Astrocyte (in vitro differentiated cells and primary cell): ENCODE measurements at regions not wholly inside any gene's neighbourhood (a gene's known extent, or its start where the extent isn't known, plus 50 kb on each side); places are given as distances from the start of the nearest gene placed in this dataset.

Experiments
- DNase-seq: peaks from one replicate; pipeline ENCODE4 v3.0.0-alpha.2; 2010; ENCODE audit warnings: low read depth
- FAIRE-seq: peaks from 2 replicates; lab custom pipeline; 2011; peaks lifted over from hg19 to GRCh38; lab: Jason Lieb, UNC
- H2AFZ ChIP-seq: 2 replicates; pipeline ENCODE4 v1.6.0; 2012; ENCODE audit warnings: low read depth, low read length, inconsistent platforms
- H3K27ac ChIP-seq: 2 replicates; pipeline ENCODE4 v1.5.1; 2011; ENCODE audit warnings: low read depth, low read length, inconsistent platforms
- H3K27me3 ChIP-seq: 2 replicates; pipeline ENCODE4 v1.6.0; 2011; ENCODE audit warnings: low read length, inconsistent platforms; ENCODE audit not compliant: insufficient read depth
- H3K36me3 ChIP-seq: 2 replicates; pipeline ENCODE4 v1.5.1; 2011; ENCODE audit warnings: low read length, inconsistent platforms; ENCODE audit not compliant: insufficient read depth
- H3K4me1 ChIP-seq: 2 replicates; pipeline ENCODE4 v1.5.1; 2011; ENCODE audit warnings: low read length, inconsistent platforms; ENCODE audit not compliant: insufficient read depth
- H3K4me2 ChIP-seq: 2 replicates; pipeline ENCODE4 v1.6.0; 2012; ENCODE audit warnings: low read length, inconsistent platforms
- H3K4me3 ChIP-seq: 2 replicates; pipeline ENCODE4 v1.5.1; 2011; ENCODE audit warnings: low read depth, mild to moderate bottlenecking, low read length, inconsistent platforms; ENCODE audit not compliant: insufficient read depth
- H3K79me2 ChIP-seq: 2 replicates; pipeline ENCODE4 v1.6.0; 2012; ENCODE audit warnings: mild to moderate bottlenecking, low read length, inconsistent platforms; ENCODE audit not compliant: insufficient read depth
- H3K9ac ChIP-seq: 2 replicates; pipeline ENCODE4 v1.6.0; 2012; ENCODE audit warnings: mild to moderate bottlenecking, low read length, inconsistent platforms
- H3K9me3 ChIP-seq: 2 replicates; pipeline ENCODE4 v1.5.1; 2012; ENCODE audit warnings: low read depth, mild to moderate bottlenecking, low read length, inconsistent platforms; ENCODE audit not compliant: insufficient read depth
- H4K20me1 ChIP-seq: 2 replicates; pipeline ENCODE4 v1.6.0; 2012; ENCODE audit warnings: low read length, inconsistent platforms; ENCODE audit not compliant: insufficient read depth
- H3K27ac Mint-ChIP-seq: one replicate; pipeline ENCODE4 v1.8.0; 2021; ENCODE audit warnings: mild to moderate bottlenecking, mixed read lengths; ENCODE audit not compliant: unreplicated experiment
- H3K27me3 Mint-ChIP-seq: one replicate; pipeline ENCODE4 v1.8.0; 2021; ENCODE audit warnings: low read depth, mixed read lengths; ENCODE audit not compliant: unreplicated experiment
- H3K36me3 Mint-ChIP-seq: one replicate; pipeline ENCODE4 v1.8.0; 2021; ENCODE audit warnings: low read depth, mixed read lengths; ENCODE audit not compliant: unreplicated experiment
- H3K4me1 Mint-ChIP-seq: one replicate; pipeline ENCODE4 v1.8.0; 2021; ENCODE audit warnings: low read depth, mixed read lengths; ENCODE audit not compliant: unreplicated experiment
- H3K4me3 Mint-ChIP-seq: one replicate; pipeline ENCODE4 v1.8.0; 2021; ENCODE audit warnings: mild to moderate bottlenecking, moderate library complexity, mixed read lengths; ENCODE audit not compliant: unreplicated experiment
- H3K9me3 Mint-ChIP-seq: one replicate; pipeline ENCODE4 v1.8.0; 2021; ENCODE audit warnings: mild to moderate bottlenecking, mixed read lengths; ENCODE audit not compliant: unreplicated experiment
- CTCF ChIP-seq: IDR thresholded peaks from 2 replicates; pipeline ENCODE4 v1.5.1; 2011; ENCODE audit warnings: low read depth, mild to moderate bottlenecking, inconsistent platforms, low read length, moderate library complexity; ENCODE audit not compliant: insufficient read depth
- EZH2 ChIP-seq: IDR thresholded peaks from 2 replicates; pipeline ENCODE4 v1.6.1; 2012; ENCODE audit warnings: mild to moderate bottlenecking, low read length, inconsistent platforms; ENCODE audit not compliant: insufficient read depth

GRCh38 chr3:70757658-70758057 lies 445.2 kb upstream of the MDFIC2 start:
- H3K27ac ChIP-seq, result no peak overlapping the region
- no peaks in the 10 kb centered on the region for H3K9me3 ChIP-seq
- peak overlapping the region; percentile 5 for H2AFZ ChIP-seq
- no peaks in the 10 kb centered on the region for H3K4me1 ChIP-seq
- Mint-ChIP-seq H3K4me1 (no peaks in the 10 kb centered on the region), H3K27me3 (no peaks in the 10 kb centered on the region), H3K9me3 (peaks cover 4% of the 10 kb centered on the region), H3K36me3 (no peaks in the 10 kb centered on the region), H3K4me3 (no peak overlapping the region), H3K27ac (no peak overlapping the region)
- no peaks in the 10 kb centered on the region for H3K36me3 ChIP-seq
- no peaks in the 10 kb centered on the region for H3K79me2 ChIP-seq
- no peaks in the 10 kb centered on the region for H4K20me1 ChIP-seq
- H3K4me2 ChIP-seq, result no peak overlapping the region
- H3K27me3 ChIP-seq, result no peaks in the 10 kb centered on the region
- TF ChIP-seq CTCF, result no peak
- TF ChIP-seq EZH2, result no peak
- H3K4me3 ChIP-seq, result no peak overlapping the region
- H3K9ac ChIP-seq, result no peak overlapping the region
- FAIRE-seq, result no peak
- no peak for DNase-seq

DNA sequence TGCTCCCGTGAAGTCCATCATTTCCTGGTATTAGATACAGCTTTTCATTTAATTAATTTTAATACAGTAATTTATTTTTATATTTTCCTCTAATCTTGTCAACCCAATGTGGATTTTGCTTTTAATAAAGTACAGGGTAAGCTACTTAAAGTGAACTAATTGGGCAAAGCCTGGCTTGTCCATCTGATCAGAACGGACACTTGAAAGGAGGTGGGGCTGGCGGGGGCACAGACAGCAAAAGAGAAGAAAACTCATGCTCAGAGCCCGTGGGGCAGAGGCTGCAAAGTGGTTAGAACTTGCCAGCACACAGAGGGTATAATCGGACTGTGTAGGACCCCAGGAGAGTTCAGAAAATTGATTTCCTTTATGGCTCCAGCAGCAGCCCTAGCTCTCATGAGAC lies 443.1 kb upstream of the MDFIC2 start:
- Histone ChIP-seq H3K36me3 (no peaks in the 10 kb centered on the region), H4K20me1 (no peaks in the 10 kb centered on the region), H3K9ac (no peak overlapping the region), H3K79me2 (no peaks in the 10 kb centered on the region), H3K4me3 (no peak overlapping the region), H3K9me3 (no peaks in the 10 kb centered on the region), H2AFZ (no peak overlapping the region), H3K4me1 (no peaks in the 10 kb centered on the region), H3K27ac (no peak overlapping the region), H3K4me2 (no peak overlapping the region), H3K27me3 (no peaks in the 10 kb centered on the region)
- Mint-ChIP-seq H3K4me1 (no peaks in the 10 kb centered on the region), H3K9me3 (peaks cover 4% of the 10 kb centered on the region), H3K27me3 (no peaks in the 10 kb centered on the region), H3K4me3 (no peak overlapping the region), H3K27ac (no peak overlapping the region), H3K36me3 (no peaks in the 10 kb centered on the region)
- TF ChIP-seq CTCF (no peak), EZH2 (no peak)
- DNase-seq (no peak), FAIRE-seq (no peak)

GRCh38 chr3:70754314-70754713 lies 441.9 kb upstream of the MDFIC2 start:
- FAIRE-seq, result no peak
- H3K9ac ChIP-seq, result no peak overlapping the region
- H3K9me3 ChIP-seq, result no peaks in the 10 kb centered on the region
- H3K4me3 ChIP-seq, result no peak overlapping the region
- no peaks in the 10 kb centered on the region for H3K4me1 ChIP-seq
- Mint-ChIP-seq H3K27me3 (no peaks in the 10 kb centered on the region), H3K36me3 (no peaks in the 10 kb centered on the region), H3K4me1 (no peaks in the 10 kb centered on the region), H3K4me3 (no peak overlapping the region), H3K27ac (no peak overlapping the region), H3K9me3 (peaks cover 4% of the 10 kb centered on the region)
- H2AFZ ChIP-seq, result no peak overlapping the region
- H3K36me3 ChIP-seq, result no peaks in the 10 kb centered on the region
- no peaks in the 10 kb centered on the region for H4K20me1 ChIP-seq
- no peak for TF ChIP-seq EZH2
- no peak for TF ChIP-seq CTCF
- DNase-seq, result no peak
- H3K79me2 ChIP-seq, result no peaks in the 10 kb centered on the region
- no peak overlapping the region for H3K4me2 ChIP-seq
- H3K27me3 ChIP-seq, result no peaks in the 10 kb centered on the region
- H3K27ac ChIP-seq, result no peak overlapping the region
